Esophagus muscularis mucosa (tissue), 3 donors: ENCODE measurements at regions not wholly inside any gene's neighbourhood (a gene's known extent, or its start where the extent isn't known, plus 50 kb on each side); places are given as distances from the start of the nearest gene placed in this dataset.

Experiments
- POLR2A ChIP-seq: fragments of 450-650 bp; IDR thresholded peaks from one replicate; pipeline ENCODE4 v1.6.1; 2017; ENCODE audit warnings: antibody characterized with exemption, moderate library complexity, mild to moderate bottlenecking, low read depth
- POLR2AphosphoS5 ChIP-seq, 2 donors: sonication (generic); formaldehyde crosslinking; IDR thresholded peaks; one replicate each; pipeline ENCODE4 v1.6.1; 2017; ENCODE audit warnings: antibody characterized with exemption in 2 of 2
- TF ChIP-seq, protein P1 (sequence below), 3 experiments: fragments of 200-600 bp in 2 of 3; fragments of 450-650 bp in 1 of 3; sonication (generic) in 2 of 3; IDR thresholded peaks; one replicate each; pipeline ENCODE4 v1.5.1; 2017 to 2019; ENCODE audit warnings: antibody characterized with exemption in 3 of 3, mild to moderate bottlenecking in 2 of 3, moderate library complexity in 1 of 3

DNA sequence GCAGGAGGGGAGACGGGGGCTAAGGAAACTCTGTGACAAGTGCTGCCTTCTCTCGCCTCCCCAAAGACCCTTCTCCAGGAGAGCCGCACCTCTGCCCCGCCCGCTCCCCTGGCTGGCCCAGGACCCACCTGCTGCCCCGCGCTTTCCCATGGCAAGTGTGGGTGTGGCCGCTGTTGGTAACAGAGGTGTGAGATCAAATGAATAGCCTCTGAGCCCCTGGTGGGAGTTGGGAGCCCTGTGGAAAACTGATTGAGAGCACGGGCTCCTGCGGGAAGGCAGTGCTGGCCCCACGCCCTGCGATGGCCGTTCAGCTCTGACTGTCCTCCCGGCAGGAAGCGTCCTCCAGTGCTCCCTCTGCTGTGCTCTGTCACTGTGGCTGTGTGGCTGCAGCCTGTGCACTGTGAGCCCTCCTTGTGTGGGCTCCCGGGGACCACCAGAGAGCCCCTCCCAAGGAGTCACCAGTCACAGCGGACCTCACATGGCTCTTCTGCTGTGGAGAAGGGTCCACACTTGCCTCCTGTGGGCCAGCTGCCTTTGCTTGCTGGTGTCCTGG lies 1275.9 kb downstream of the BRD1 start:
- TF ChIP-seq, protein P1, sequence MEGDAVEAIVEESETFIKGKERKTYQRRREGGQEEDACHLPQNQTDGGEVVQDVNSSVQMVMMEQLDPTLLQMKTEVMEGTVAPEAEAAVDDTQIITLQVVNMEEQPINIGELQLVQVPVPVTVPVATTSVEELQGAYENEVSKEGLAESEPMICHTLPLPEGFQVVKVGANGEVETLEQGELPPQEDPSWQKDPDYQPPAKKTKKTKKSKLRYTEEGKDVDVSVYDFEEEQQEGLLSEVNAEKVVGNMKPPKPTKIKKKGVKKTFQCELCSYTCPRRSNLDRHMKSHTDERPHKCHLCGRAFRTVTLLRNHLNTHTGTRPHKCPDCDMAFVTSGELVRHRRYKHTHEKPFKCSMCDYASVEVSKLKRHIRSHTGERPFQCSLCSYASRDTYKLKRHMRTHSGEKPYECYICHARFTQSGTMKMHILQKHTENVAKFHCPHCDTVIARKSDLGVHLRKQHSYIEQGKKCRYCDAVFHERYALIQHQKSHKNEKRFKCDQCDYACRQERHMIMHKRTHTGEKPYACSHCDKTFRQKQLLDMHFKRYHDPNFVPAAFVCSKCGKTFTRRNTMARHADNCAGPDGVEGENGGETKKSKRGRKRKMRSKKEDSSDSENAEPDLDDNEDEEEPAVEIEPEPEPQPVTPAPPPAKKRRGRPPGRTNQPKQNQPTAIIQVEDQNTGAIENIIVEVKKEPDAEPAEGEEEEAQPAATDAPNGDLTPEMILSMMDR (IDR thresholded peaks at IDR 0.05), result no peak
- no peak for TF ChIP-seq POLR2AphosphoS5 (IDR thresholded peaks at IDR 0.05)
- TF ChIP-seq POLR2A, result no peak
